ENCODE measurements at regions not wholly inside any gene's neighbourhood (a gene's known extent, or its start where the extent isn't known, plus 50 kb on each side); places are given as distances from the start of the nearest gene placed in this dataset.

GRCh38 chr2:181313845-181314244 is 143.3 kb upstream of the ITGA4 start:
- H3K4me2 ChIP-seq (ENCODE audit: low read length) = no peak overlapping the region
- no peaks in the 10 kb centered on the region for H3K9me3 ChIP-seq (ENCODE audit: control insufficient read depth in 1 of 2, insufficient read depth in 1 of 2, low read depth in 1 of 2, low read length in 2 of 2)
- no peak for ATAC-seq
- H4K20me1 ChIP-seq (ENCODE audit: insufficient read depth) = no peaks in the 10 kb centered on the region
- TF ChIP-seq SRF (IDR thresholded peaks at IDR 0.05; ENCODE audit: low read depth) (no peak), REST (IDR thresholded peaks at IDR 0.05; ENCODE audit: low read depth) (no peak), EGR1 (IDR thresholded peaks at IDR 0.05; ENCODE audit: low read depth) (no peak), ZNF274 (IDR thresholded peaks at IDR 0.05; ENCODE audit: low read depth, low read length) (no peak), EZH2 (IDR thresholded peaks at IDR 0.05) (no peak), ELF1 (IDR thresholded peaks at IDR 0.05; ENCODE audit: borderline replicate concordance, low read depth) (no peak), POLR2AphosphoS5 (IDR thresholded peaks at IDR 0.05; ENCODE audit: low read depth, low read length) (no peak), YY1 (IDR thresholded peaks at IDR 0.05; ENCODE audit: extremely low read depth, insufficient replicate concordance, low read depth, low read length) (no peak), POLR2A (IDR thresholded peaks at IDR 0.05; ENCODE audit: borderline replicate concordance, extremely low read depth, insufficient read depth, insufficient read length) (no peak), TCF7L2 (IDR thresholded peaks at IDR 0.05; ENCODE audit: borderline replicate concordance, extremely low read depth, insufficient read depth, insufficient read length) (no peak), SP1 (IDR thresholded peaks at IDR 0.05; ENCODE audit: low read depth) (no peak)
- TF ChIP-seq, protein P1, sequence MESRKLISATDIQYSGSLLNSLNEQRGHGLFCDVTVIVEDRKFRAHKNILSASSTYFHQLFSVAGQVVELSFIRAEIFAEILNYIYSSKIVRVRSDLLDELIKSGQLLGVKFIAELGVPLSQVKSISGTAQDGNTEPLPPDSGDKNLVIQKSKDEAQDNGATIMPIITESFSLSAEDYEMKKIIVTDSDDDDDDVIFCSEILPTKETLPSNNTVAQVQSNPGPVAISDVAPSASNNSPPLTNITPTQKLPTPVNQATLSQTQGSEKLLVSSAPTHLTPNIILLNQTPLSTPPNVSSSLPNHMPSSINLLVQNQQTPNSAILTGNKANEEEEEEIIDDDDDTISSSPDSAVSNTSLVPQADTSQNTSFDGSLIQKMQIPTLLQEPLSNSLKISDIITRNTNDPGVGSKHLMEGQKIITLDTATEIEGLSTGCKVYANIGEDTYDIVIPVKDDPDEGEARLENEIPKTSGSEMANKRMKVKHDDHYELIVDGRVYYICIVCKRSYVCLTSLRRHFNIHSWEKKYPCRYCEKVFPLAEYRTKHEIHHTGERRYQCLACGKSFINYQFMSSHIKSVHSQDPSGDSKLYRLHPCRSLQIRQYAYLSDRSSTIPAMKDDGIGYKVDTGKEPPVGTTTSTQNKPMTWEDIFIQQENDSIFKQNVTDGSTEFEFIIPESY (IDR thresholded peaks at IDR 0.05; ENCODE audit: extremely low read depth, insufficient replicate concordance, low read length) = no peak
- TF ChIP-seq, protein P2, sequence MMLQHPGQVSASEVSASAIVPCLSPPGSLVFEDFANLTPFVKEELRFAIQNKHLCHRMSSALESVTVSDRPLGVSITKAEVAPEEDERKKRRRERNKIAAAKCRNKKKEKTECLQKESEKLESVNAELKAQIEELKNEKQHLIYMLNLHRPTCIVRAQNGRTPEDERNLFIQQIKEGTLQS (IDR thresholded peaks at IDR 0.05) = no peak
- ChIA-PET CTCF (interaction anchor here (0.8 kb wide), 1 partner anchor 153 kb away, joined by 3 read pairs; no protein-coding TSS in a partner anchor), RAD21 (ENCODE audit: low non-redundant PET in 1 of 2, low total read pairs in 2 of 2, uncharacterized antibody in 2 of 2, unreplicated experiment in 2 of 2) (no interaction called here), POLR2A (no interaction called here)
- H3K9me2 ChIP-seq (ENCODE audit: insufficient read depth) = no peaks in the 10 kb centered on the region
- BruUV-seq (replicated peaks) = no TSS peak
- H3K36me3 ChIP-seq (ENCODE audit: control insufficient read depth in 1 of 2, insufficient read depth in 2 of 2, low read length in 2 of 2) = no peaks in the 10 kb centered on the region
- no peaks in the 10 kb centered on the region for H3K4me1 ChIP-seq (ENCODE audit: control insufficient read depth in 1 of 2, insufficient read depth in 2 of 2, low read length in 2 of 2)
- no peaks in the 10 kb centered on the region for H3K27me3 ChIP-seq (ENCODE audit: insufficient read depth, low read length)
- no peak for DNase-seq (ENCODE audit: low read depth, low spot score)
- no peak overlapping the region for H3K27ac ChIP-seq (ENCODE audit: low read depth, low read length)
- no peak overlapping the region for H3K4me3 ChIP-seq (replicated peaks in 1 of 2; ENCODE audit: low read depth in 1 of 2, low read length in 2 of 2)
- no peak overlapping the region for H3K9ac ChIP-seq (ENCODE audit: low read length)
- intact Hi-C loops (cut with micrococcal nuclease) = no loop called here
- no peaks in the 10 kb centered on the region for H3K79me2 ChIP-seq (ENCODE audit: insufficient read depth, low read length)
- H2AFZ ChIP-seq (ENCODE audit: low read depth, low read length, poor library complexity, severe bottlenecking) = no peak overlapping the region

All from HCT116 (cell line).